Activated CD4-positive, alpha-beta T cell treated with anti-CD3 and anti-CD28 coated beads for 4 hours (primary cell): ENCODE measurements at regions not wholly inside any gene's neighbourhood (a gene's known extent, or its start where the extent isn't known, plus 50 kb on each side); places are given as distances from the start of the nearest gene placed in this dataset.
"Not testable (repeated sequence)": the region's sequence is repeated elsewhere in the genome, so short reads cannot be mapped to it uniquely, and the experiment has no call there.

ENCODE experiments used
- DNase-seq, 2 donors: peaks; one replicate each; pipeline ENCODE4 v3.0.0-alpha.2; 2020

- no peak for DNase-seq
These were observed 72.1 kb upstream of the SETMAR start for GRCh38 chr3:4231041-4231440.

- DNase-seq = no peak
These were observed 70.4 kb upstream of the SETMAR start for GRCh38 chr3:4232798-4233197.

GRCh38 chr3:4233488-4233887, 69.7 kb upstream of the SETMAR start:
- DNase-seq = no peak

- no peak for DNase-seq
These were observed 68.3 kb upstream of the SETMAR start for GRCh38 chr3:4234889-4235288.

- no peak for DNase-seq
These were observed 67.5 kb upstream of the SETMAR start for GRCh38 chr3:4235690-4236089.

- DNase-seq = no peak
These were observed 61.5 kb upstream of the SETMAR start for GRCh38 chr3:4241595-4242170.

GRCh38 chr3:4245671-4246070, 57.5 kb upstream of the SETMAR start:
- DNase-seq = no peak

GRCh38 chr3:4247391-4247790, 55.8 kb upstream of the SETMAR start:
- no peak for DNase-seq

GRCh38 chr3:4250064-4250463, 53.1 kb upstream of the SETMAR start:
- no peak for DNase-seq

- DNase-seq = no peak
These were observed 51.8 kb upstream of the SETMAR start for GRCh38 chr3:4251412-4251811.

GRCh38 chr3:4253072-4253832, 49.9 kb upstream of the SETMAR start:
- DNase-seq = not testable (repeated sequence)
